ENCODE measurements at regions not wholly inside any gene's neighbourhood (a gene's known extent, or its start where the extent isn't known, plus 50 kb on each side); places are given as distances from the start of the nearest gene placed in this dataset.
"Not testable (repeated sequence)": the region's sequence is repeated elsewhere in the genome, so short reads cannot be mapped to it uniquely, and the experiment has no call there.

GRCh38 chr3:177878192-177878591 lies 658.0 kb upstream of the KCNMB2 start:
- Mint-ChIP-seq H3K9me3 (no peaks in the 10 kb centered on the region), H3K4me1 (peaks cover 21% of the 10 kb centered on the region), H3K4me3 (peak overlapping the region; percentile 28), H3K27ac (peak overlapping the region; percentile 91), H3K36me3 (ENCODE audit: low read depth) (no peaks in the 10 kb centered on the region), H3K27me3 (peaks cover 2% of the 10 kb centered on the region)
- ATAC-seq (replicated peaks): peak; percentile 4

DNA sequence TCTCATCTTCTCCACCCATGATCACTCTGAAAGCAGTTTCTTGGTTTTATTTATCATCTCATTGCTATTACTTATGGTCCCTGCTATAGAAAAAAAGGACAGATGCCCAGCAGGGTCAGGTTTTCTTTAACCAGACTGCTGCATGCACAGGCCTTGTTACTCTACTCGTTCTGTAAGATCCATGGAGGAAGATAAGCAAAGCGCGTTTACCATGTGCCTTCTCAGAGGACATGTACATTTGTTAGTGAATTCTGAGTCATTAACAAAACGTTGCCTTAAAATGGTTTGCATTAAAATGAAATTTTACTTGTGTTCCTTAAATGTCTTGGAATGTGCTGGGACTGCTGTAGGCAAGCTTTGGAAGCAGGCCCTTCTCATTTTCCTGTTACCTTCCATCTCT lies 657.3 kb upstream of the KCNMB2 start:
- H3K36me3 Mint-ChIP-seq (ENCODE audit: low read depth): no peaks in the 10 kb centered on the region
- H3K27me3 Mint-ChIP-seq: peaks cover 3% of the 10 kb centered on the region
- no peak overlapping the region for H3K4me3 Mint-ChIP-seq
- H3K9me3 Mint-ChIP-seq: no peaks in the 10 kb centered on the region
- no peak for ATAC-seq (replicated peaks)
- H3K4me1 Mint-ChIP-seq: peaks cover 23% of the 10 kb centered on the region
- no peak overlapping the region for H3K27ac Mint-ChIP-seq

DNA sequence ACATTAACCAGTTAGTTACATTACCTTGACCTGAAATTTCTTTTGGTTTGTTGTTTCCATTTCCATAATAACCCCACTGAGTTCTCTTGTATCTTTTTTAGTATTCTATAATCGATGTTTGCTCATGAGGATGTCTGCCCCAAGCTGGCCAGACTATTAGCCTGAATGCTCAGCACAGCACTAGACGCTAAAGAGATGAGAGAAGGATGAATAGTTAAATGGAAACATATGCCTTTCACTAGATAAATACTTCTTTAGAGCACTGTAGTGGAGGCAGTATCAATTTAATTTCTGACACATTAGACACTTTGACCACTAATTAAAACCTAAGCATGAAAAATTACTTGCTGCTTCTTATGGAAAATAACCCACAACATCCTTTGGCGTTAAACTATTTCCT lies 654.9 kb upstream of the KCNMB2 start:
- Mint-ChIP-seq H3K36me3 (ENCODE audit: low read depth) (no peaks in the 10 kb centered on the region), H3K4me3 (no peak overlapping the region), H3K4me1 (peaks cover 17% of the 10 kb centered on the region), H3K9me3 (no peaks in the 10 kb centered on the region), H3K27me3 (peaks cover 3% of the 10 kb centered on the region), H3K27ac (no peak overlapping the region)
- ATAC-seq (replicated peaks): no peak

DNA sequence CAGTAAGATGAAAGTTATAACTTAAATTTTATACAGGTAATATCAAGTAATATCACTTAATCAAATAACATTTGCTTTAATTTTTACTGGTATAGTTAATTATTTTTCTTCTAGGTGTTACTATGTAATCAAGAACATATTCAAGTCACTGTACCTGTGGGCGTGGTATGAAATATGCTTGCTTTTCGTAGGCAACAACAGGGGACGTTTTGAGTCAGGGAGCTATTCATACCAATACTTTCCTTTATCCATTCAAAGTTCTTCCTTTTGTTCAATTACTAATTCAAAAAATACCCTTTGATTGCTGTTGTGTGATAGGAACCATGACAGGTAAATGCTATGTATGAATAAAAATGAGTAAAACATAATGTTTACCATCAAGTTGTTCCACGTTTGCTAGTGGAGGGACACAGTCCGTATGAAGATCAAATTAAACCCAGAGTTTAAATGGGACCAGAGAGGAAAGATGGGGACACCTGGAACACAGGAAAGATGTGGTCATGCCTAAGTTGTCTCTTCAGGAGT lies 654.0 kb upstream of the KCNMB2 start:
- Mint-ChIP-seq H3K36me3 (ENCODE audit: low read depth) (no peaks in the 10 kb centered on the region), H3K4me3 (peak overlapping the region; percentile 21)

GRCh38 chr3:177883091-177883490 lies 653.1 kb upstream of the KCNMB2 start:
- Mint-ChIP-seq H3K4me1 (peaks cover 15% of the 10 kb centered on the region), H3K27me3 (peaks cover 3% of the 10 kb centered on the region), H3K9me3 (no peaks in the 10 kb centered on the region), H3K36me3 (ENCODE audit: low read depth) (no peaks in the 10 kb centered on the region), H3K27ac (no peak overlapping the region), H3K4me3 (peak overlapping the region; percentile 1)
- ATAC-seq (replicated peaks): no peak

More for the DNA sequence above, 654.0 kb upstream of the KCNMB2 start:
- H3K27ac Mint-ChIP-seq: peak overlapping the region; percentile 77
- peaks cover 3% of the 10 kb centered on the region for H3K27me3 Mint-ChIP-seq
- H3K4me1 Mint-ChIP-seq: peaks cover 17% of the 10 kb centered on the region
- ATAC-seq (replicated peaks): peak; percentile 61
- H3K9me3 Mint-ChIP-seq: no peaks in the 10 kb centered on the region

DNA sequence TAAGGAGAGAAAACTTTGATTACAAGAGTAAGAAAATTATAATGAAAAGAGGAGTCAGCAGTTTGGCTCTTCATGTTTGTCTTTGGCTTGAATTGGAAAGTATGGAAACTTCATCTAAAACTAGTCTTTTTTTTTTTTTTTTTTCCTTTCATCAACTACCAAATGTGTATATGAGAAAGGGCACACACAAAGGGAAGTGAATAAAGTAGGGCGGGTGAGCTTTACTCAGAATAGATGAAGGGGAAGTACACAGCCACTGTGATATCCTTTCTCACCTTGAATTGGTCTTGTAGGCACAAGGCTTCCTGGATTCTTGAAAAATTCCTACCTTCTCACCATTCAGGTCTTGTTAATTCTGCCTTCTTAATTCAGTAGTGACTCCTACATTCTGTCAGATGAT lies 652.3 kb upstream of the KCNMB2 start:
- peaks cover 3% of the 10 kb centered on the region for H3K27me3 Mint-ChIP-seq
- H3K4me3 Mint-ChIP-seq: no peak overlapping the region
- ATAC-seq (replicated peaks): peak; percentile 75
- H3K9me3 Mint-ChIP-seq: no peaks in the 10 kb centered on the region
- H3K27ac Mint-ChIP-seq: no peak overlapping the region
- H3K36me3 Mint-ChIP-seq (ENCODE audit: low read depth): no peaks in the 10 kb centered on the region
- H3K4me1 Mint-ChIP-seq: peaks cover 11% of the 10 kb centered on the region

- no peaks in the 10 kb centered on the region for H3K36me3 Mint-ChIP-seq (ENCODE audit: low read depth)
- H3K4me1 Mint-ChIP-seq: peaks cover 11% of the 10 kb centered on the region
- peaks cover 3% of the 10 kb centered on the region for H3K27me3 Mint-ChIP-seq
- no peak overlapping the region for H3K4me3 Mint-ChIP-seq
- ATAC-seq (replicated peaks): no peak
- H3K9me3 Mint-ChIP-seq: no peaks in the 10 kb centered on the region
- H3K27ac Mint-ChIP-seq: no peak overlapping the region
Measured at GRCh38 chr3:177885063-177885462, 651.2 kb upstream of the KCNMB2 start.

- no peak overlapping the region for H3K4me3 Mint-ChIP-seq
- H3K27me3 Mint-ChIP-seq: peaks cover 3% of the 10 kb centered on the region
- H3K4me1 Mint-ChIP-seq: peaks cover 11% of the 10 kb centered on the region
- ATAC-seq (replicated peaks): no peak
- no peak overlapping the region for H3K27ac Mint-ChIP-seq
- H3K9me3 Mint-ChIP-seq: no peaks in the 10 kb centered on the region
- no peaks in the 10 kb centered on the region for H3K36me3 Mint-ChIP-seq (ENCODE audit: low read depth)
Measured at GRCh38 chr3:177886501-177886900, 649.7 kb upstream of the KCNMB2 start.

GRCh38 chr3:177887475-177887874 lies 648.8 kb upstream of the KCNMB2 start:
- Mint-ChIP-seq H3K4me1 (peaks cover 7% of the 10 kb centered on the region), H3K4me3 (no peak overlapping the region), H3K27ac (no peak overlapping the region), H3K9me3 (no peaks in the 10 kb centered on the region), H3K36me3 (ENCODE audit: low read depth) (no peaks in the 10 kb centered on the region), H3K27me3 (peaks cover 3% of the 10 kb centered on the region)
- ATAC-seq (replicated peaks): no peak

DNA sequence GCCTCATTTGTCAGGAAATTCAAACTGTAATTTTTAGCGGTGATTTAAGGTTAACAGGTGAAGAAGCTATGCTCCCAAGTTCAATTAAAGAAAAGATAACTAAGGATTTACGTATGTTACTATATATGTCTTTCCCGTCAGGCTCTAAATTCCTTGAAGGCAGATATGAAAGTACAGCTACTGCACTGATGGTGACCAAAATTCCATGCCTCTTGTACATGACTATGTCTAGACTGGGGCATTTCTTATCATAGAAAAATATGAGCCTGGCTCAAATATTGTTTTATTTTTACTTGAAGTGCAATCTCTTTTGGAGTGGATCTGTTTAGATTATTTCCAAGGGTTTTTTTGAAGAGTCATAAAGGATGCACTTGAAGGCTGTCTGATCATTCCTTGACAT lies 647.1 kb upstream of the KCNMB2 start:
- Mint-ChIP-seq H3K9me3 (no peaks in the 10 kb centered on the region), H3K4me1 (no peaks in the 10 kb centered on the region), H3K4me3 (no peak overlapping the region), H3K27me3 (no peaks in the 10 kb centered on the region), H3K27ac (no peak overlapping the region), H3K36me3 (ENCODE audit: low read depth) (no peaks in the 10 kb centered on the region)
- no peak for ATAC-seq (replicated peaks)

GRCh38 chr3:177889652-177890358 lies 646.4 kb upstream of the KCNMB2 start:
- ATAC-seq (replicated peaks): no peak
- no peaks in the 10 kb centered on the region for H3K36me3 Mint-ChIP-seq (ENCODE audit: low read depth)
- H3K27me3 Mint-ChIP-seq: no peaks in the 10 kb centered on the region
- H3K4me3 Mint-ChIP-seq: no peak overlapping the region
- no peak overlapping the region for H3K27ac Mint-ChIP-seq
- H3K9me3 Mint-ChIP-seq: no peaks in the 10 kb centered on the region
- no peaks in the 10 kb centered on the region for H3K4me1 Mint-ChIP-seq

- H3K9me3 Mint-ChIP-seq: no peaks in the 10 kb centered on the region
- no peaks in the 10 kb centered on the region for H3K4me1 Mint-ChIP-seq
- H3K36me3 Mint-ChIP-seq (ENCODE audit: low read depth): no peaks in the 10 kb centered on the region
- no peak for ATAC-seq (replicated peaks)
- H3K27me3 Mint-ChIP-seq: no peaks in the 10 kb centered on the region
- H3K27ac Mint-ChIP-seq: no peak overlapping the region
- H3K4me3 Mint-ChIP-seq: no peak overlapping the region
Measured at GRCh38 chr3:177890359-177890683, 645.9 kb upstream of the KCNMB2 start.

GRCh38 chr3:177891569-177891968 lies 644.7 kb upstream of the KCNMB2 start:
- H3K36me3 Mint-ChIP-seq (ENCODE audit: low read depth); H3K9me3 Mint-ChIP-seq; H3K4me1 Mint-ChIP-seq; H3K27me3 Mint-ChIP-seq; H3K4me3 Mint-ChIP-seq; ATAC-seq (replicated peaks); H3K27ac Mint-ChIP-seq: not testable (repeated sequence)

DNA sequence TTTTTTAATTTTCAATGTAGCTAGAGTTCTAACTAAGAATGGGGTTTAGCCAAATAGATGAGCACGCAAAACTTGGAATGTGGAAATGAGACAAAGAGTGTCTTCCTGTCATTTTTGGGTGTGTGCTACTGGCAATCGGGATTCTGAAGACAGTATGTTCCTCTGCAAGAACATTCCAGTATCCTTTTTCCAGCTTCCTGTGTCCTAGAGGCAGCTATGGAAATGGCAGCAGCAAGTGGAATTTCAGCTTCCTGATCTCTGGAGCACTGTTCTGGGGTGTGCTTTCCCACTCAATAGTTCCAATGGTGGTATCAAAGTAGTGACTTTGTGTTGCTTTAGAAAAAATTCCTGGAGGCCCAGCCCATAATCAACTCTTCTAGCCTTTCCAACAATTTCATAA lies 642.9 kb upstream of the KCNMB2 start:
- no peak overlapping the region for H3K27ac Mint-ChIP-seq
- H3K36me3 Mint-ChIP-seq (ENCODE audit: low read depth): no peaks in the 10 kb centered on the region
- no peak for ATAC-seq (replicated peaks)
- H3K9me3 Mint-ChIP-seq: no peaks in the 10 kb centered on the region
- H3K4me1 Mint-ChIP-seq: no peaks in the 10 kb centered on the region
- H3K27me3 Mint-ChIP-seq: no peaks in the 10 kb centered on the region
- no peak overlapping the region for H3K4me3 Mint-ChIP-seq

- no peaks in the 10 kb centered on the region for H3K27me3 Mint-ChIP-seq
- no peaks in the 10 kb centered on the region for H3K4me1 Mint-ChIP-seq
- H3K9me3 Mint-ChIP-seq: no peaks in the 10 kb centered on the region
- H3K36me3 Mint-ChIP-seq (ENCODE audit: low read depth): no peaks in the 10 kb centered on the region
- H3K27ac Mint-ChIP-seq: no peak overlapping the region
- no peak overlapping the region for H3K4me3 Mint-ChIP-seq
- ATAC-seq (replicated peaks): no peak
Measured at GRCh38 chr3:177894081-177894728, 642.0 kb upstream of the KCNMB2 start.
